SK-N-MC (cell line): ENCODE measurements at regions not wholly inside any gene's neighbourhood (a gene's known extent, or its start where the extent isn't known, plus 50 kb on each side); places are given as distances from the start of the nearest gene placed in this dataset.
"Not testable (repeated sequence)": the region's sequence is repeated elsewhere in the genome, so short reads cannot be mapped to it uniquely, and the experiment has no call there.

Experiments used
- DNase-seq: peaks from one replicate; pipeline ENCODE4 v3.0.0-alpha.2; 2011; ENCODE audit warnings: low read depth, low spot score
- H3K27ac ChIP-seq: fragments of 200-600 bp; sonication (generic); 2 replicates; pipeline ENCODE4 v1.5.1; 2016; ENCODE audit warnings: mixed run types
- H3K36me3 ChIP-seq: fragments of 200-600 bp; sonication (generic); 2 replicates; pipeline ENCODE4 v1.6.1; 2017; ENCODE audit warnings: antibody characterized with exemption, low read length, mixed read lengths; ENCODE audit not compliant: insufficient read depth
- H3K4me3 ChIP-seq: fragments of 200-600 bp; sonication (generic); 2 replicates; pipeline ENCODE4 v1.5.1; 2016
- H3K9ac ChIP-seq: fragments of 200-600 bp; sonication (generic); 2 replicates; pipeline ENCODE4 v1.8.0; 2017; ENCODE audit warnings: mixed run types, mixed read lengths; ENCODE audit not compliant: insufficient read length
- H3K9me3 ChIP-seq: fragments of 200-600 bp; sonication (generic); 2 replicates; pipeline ENCODE4 v1.6.1; 2017; ENCODE audit warnings: low read depth, mild to moderate bottlenecking, antibody characterized with exemption, low read length, moderate library complexity, mixed read lengths
- EZH2 ChIP-seq: fragments of 200-600 bp; sonication (generic); IDR thresholded peaks from one replicate; pipeline ENCODE4 v1.6.1; 2017; ENCODE audit warnings: antibody characterized with exemption
- FOXP2 ChIP-seq: optimal IDR thresholded peaks from 2 replicates; pipeline ENCODE3; 2011; ENCODE audit warnings: mild to moderate bottlenecking, moderate library complexity; ENCODE audit not compliant: insufficient read depth; ENCODE audit errors: extremely low read length, control extremely low read depth
- POLR2AphosphoS5 ChIP-seq: IDR thresholded peaks from 2 replicates; pipeline ENCODE4 v1.6.1; 2012; ENCODE audit warnings: mild to moderate bottlenecking, low read depth, low read length, borderline replicate concordance

GRCh38 chr5:112472614-112473013 is 53.5 kb upstream of the EPB41L4A start:
- Histone ChIP-seq H3K36me3 (no peaks in the 10 kb centered on the region), H3K27ac (no peak overlapping the region), H3K9me3 (no peaks in the 10 kb centered on the region), H3K4me3 (no peak overlapping the region), H3K9ac (no peak overlapping the region)
- no peak for DNase-seq
- TF ChIP-seq FOXP2 (no peak), POLR2AphosphoS5 (no peak), EZH2 (no peak)

- no peaks in the 10 kb centered on the region for H3K36me3 ChIP-seq
- H3K4me3 ChIP-seq, result no peak overlapping the region
- H3K27ac ChIP-seq, result no peak overlapping the region
- DNase-seq, result no peak
- H3K9me3 ChIP-seq, result no peaks in the 10 kb centered on the region
- H3K9ac ChIP-seq, result no peak overlapping the region
- no peak for TF ChIP-seq EZH2
- TF ChIP-seq FOXP2, result no peak
- no peak for TF ChIP-seq POLR2AphosphoS5
Observed at GRCh38 chr5:112473989-112474388, 54.9 kb upstream of the EPB41L4A start.

GRCh38 chr5:112475747-112476365 is 56.8 kb upstream of the EPB41L4A start:
- DNase-seq, result no peak
- no peak overlapping the region for H3K4me3 ChIP-seq
- no peaks in the 10 kb centered on the region for H3K9me3 ChIP-seq
- H3K27ac ChIP-seq, result no peak overlapping the region
- H3K36me3 ChIP-seq, result no peaks in the 10 kb centered on the region
- H3K9ac ChIP-seq, result no peak overlapping the region
- TF ChIP-seq FOXP2 (no peak), POLR2AphosphoS5 (no peak), EZH2 (no peak)

GRCh38 chr5:112479418-112479817 is 60.3 kb upstream of the EPB41L4A start:
- H3K9me3 ChIP-seq, result no peaks in the 10 kb centered on the region
- H3K27ac ChIP-seq, result no peak overlapping the region
- H3K9ac ChIP-seq, result no peak overlapping the region
- H3K36me3 ChIP-seq, result no peaks in the 10 kb centered on the region
- no peak for TF ChIP-seq EZH2
- TF ChIP-seq POLR2AphosphoS5, result no peak
- H3K4me3 ChIP-seq, result no peak overlapping the region
- DNase-seq, result no peak

GRCh38 chr5:112480501-112480900 is 61.4 kb upstream of the EPB41L4A start:
- H3K4me3 ChIP-seq, result no peak overlapping the region
- no peak overlapping the region for H3K9ac ChIP-seq
- no peaks in the 10 kb centered on the region for H3K9me3 ChIP-seq
- no peak for DNase-seq
- H3K27ac ChIP-seq, result no peak overlapping the region
- TF ChIP-seq FOXP2 (no peak), EZH2 (no peak), POLR2AphosphoS5 (no peak)
- no peaks in the 10 kb centered on the region for H3K36me3 ChIP-seq

- no peak for DNase-seq
- no peak overlapping the region for H3K27ac ChIP-seq
- TF ChIP-seq POLR2AphosphoS5, result no peak
- H3K9me3 ChIP-seq, result no peaks in the 10 kb centered on the region
- no peak overlapping the region for H3K9ac ChIP-seq
- H3K36me3 ChIP-seq, result no peaks in the 10 kb centered on the region
- H3K4me3 ChIP-seq, result no peak overlapping the region
Observed at GRCh38 chr5:112483704-112484103, 64.6 kb upstream of the EPB41L4A start.

- DNase-seq, result no peak
- Histone ChIP-seq H3K27ac (no peak overlapping the region), H3K36me3 (no peaks in the 10 kb centered on the region), H3K9ac (no peak overlapping the region), H3K4me3 (no peak overlapping the region), H3K9me3 (no peaks in the 10 kb centered on the region)
- no peak for TF ChIP-seq POLR2AphosphoS5
- TF ChIP-seq FOXP2, result no peak
- TF ChIP-seq EZH2, result no peak
Observed at GRCh38 chr5:112485934-112486355, 66.9 kb upstream of the EPB41L4A start.

- no peak for TF ChIP-seq EZH2
- no peak for DNase-seq
- H3K9me3 ChIP-seq, result no peaks in the 10 kb centered on the region
Observed at GRCh38 chr5:112491257-112491656, 72.2 kb upstream of the EPB41L4A start.

GRCh38 chr5:112492291-112492690 is 73.2 kb upstream of the EPB41L4A start:
- DNase-seq, result no peak
- Histone ChIP-seq H3K36me3 (no peaks in the 10 kb centered on the region), H3K27ac (no peak overlapping the region), H3K4me3 (no peak overlapping the region), H3K9ac (no peak overlapping the region), H3K9me3 (no peaks in the 10 kb centered on the region)
- TF ChIP-seq POLR2AphosphoS5 (no peak), FOXP2 (no peak), EZH2 (no peak)

More at GRCh38 chr5:112491257-112491656, 72.2 kb upstream of the EPB41L4A start:
- H3K36me3 ChIP-seq, result no peaks in the 10 kb centered on the region
- no peak overlapping the region for H3K27ac ChIP-seq
- H3K9ac ChIP-seq, result no peak overlapping the region
- H3K4me3 ChIP-seq, result no peak overlapping the region

DNA sequence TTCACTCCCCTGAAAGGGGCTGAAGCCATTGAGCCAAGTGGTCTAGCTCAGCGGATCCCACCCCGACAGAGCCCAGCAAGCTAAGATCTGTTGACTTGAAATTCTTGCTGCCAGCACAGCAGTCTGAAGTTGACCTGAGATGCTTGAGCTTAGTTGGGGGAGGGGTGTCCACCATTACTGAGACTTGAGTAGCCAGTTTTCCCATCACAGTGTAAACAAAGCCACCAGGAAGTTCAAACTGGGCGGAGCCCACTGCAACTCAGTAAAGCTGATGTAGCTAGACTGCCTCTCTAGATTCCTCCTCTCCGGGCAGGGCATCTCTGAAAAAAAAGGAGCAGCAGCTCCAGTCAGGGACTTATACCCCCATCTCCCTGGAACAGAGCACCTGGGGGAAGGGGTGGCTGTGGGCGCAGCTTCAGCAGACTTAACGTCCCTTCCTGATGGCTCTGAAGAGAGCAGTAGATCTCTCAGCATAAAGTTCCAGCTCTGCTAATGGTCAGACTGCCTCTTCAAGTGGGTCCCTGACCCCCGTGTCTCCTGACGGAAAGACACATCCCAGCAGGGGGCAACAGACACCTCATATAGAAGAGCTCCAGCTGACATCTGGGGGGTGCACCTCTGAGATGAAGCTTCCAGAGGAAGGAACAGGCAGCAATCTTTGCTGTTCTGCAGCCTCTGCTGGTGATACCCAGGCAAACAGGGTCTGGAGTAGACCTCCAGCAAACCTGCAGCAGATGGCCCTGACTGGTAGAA is 84.8 kb upstream of the EPB41L4A start:
- not testable (repeated sequence) for H3K9ac ChIP-seq, H3K4me3 ChIP-seq, DNase-seq, H3K9me3 ChIP-seq, H3K36me3 ChIP-seq, H3K27ac ChIP-seq

- H3K27ac ChIP-seq, DNase-seq, H3K36me3 ChIP-seq, H3K9me3 ChIP-seq, H3K4me3 ChIP-seq, H3K9ac ChIP-seq: not testable (repeated sequence)
Observed at GRCh38 chr5:112509097-112509496, 90.0 kb upstream of the EPB41L4A start.
